ENCODE measurements at regions not wholly inside any gene's neighbourhood (a gene's known extent, or its start where the extent isn't known, plus 50 kb on each side); places are given as distances from the start of the nearest gene placed in this dataset.

DNA sequence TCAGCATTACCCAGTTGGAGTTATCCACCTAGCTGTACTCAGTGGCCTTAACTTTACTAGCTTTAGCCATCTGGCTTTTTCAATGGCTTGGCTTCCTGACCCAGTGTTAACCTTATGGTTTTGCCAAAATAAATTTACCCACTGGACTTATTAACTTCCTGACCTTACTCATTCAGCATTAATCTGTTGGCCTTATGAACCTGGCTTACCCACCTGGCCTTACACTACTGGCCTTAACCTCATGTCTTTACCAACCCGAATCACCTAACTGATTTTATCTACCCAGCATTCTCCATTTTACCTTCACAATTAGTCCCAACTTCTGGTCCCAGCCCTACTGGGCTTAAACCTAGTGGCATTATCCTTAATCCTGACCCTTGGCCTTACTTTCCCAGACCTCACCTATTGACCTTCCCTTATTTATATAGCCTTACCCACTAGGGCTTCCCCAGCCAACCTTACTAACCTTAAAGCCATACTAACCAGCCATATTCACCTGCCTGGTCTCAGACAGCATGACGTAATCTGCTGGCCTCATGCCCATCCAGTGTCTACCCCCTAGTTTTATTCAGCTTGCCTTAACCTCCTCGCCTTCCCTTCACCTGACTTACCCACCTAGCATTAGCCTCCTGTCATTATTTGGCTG, 100.0 kb downstream of the IL12A start:
- no peaks in the 10 kb centered on the region for H3K9me3 ChIP-seq (ENCODE audit: control insufficient read depth, low read depth, low read length)
- H3K4me2 ChIP-seq (ENCODE audit: insufficient read depth, insufficient read length, low read length) = no peak overlapping the region
- H3K27ac ChIP-seq (ENCODE audit: insufficient read length, low read depth, low read length) = no peak overlapping the region
- H2BK15ac ChIP-seq (ENCODE audit: low read depth, low read length) = no peak overlapping the region
- TF ChIP-seq, protein P1, sequence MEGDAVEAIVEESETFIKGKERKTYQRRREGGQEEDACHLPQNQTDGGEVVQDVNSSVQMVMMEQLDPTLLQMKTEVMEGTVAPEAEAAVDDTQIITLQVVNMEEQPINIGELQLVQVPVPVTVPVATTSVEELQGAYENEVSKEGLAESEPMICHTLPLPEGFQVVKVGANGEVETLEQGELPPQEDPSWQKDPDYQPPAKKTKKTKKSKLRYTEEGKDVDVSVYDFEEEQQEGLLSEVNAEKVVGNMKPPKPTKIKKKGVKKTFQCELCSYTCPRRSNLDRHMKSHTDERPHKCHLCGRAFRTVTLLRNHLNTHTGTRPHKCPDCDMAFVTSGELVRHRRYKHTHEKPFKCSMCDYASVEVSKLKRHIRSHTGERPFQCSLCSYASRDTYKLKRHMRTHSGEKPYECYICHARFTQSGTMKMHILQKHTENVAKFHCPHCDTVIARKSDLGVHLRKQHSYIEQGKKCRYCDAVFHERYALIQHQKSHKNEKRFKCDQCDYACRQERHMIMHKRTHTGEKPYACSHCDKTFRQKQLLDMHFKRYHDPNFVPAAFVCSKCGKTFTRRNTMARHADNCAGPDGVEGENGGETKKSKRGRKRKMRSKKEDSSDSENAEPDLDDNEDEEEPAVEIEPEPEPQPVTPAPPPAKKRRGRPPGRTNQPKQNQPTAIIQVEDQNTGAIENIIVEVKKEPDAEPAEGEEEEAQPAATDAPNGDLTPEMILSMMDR (conservative IDR thresholded peaks at IDR 0.05) = no peak
- Mint-ChIP-seq H3K4me1 (no peaks in the 10 kb centered on the region), H3K4me3 (no peak overlapping the region), H3K36me3 (ENCODE audit: insufficient read depth in 1 of 3, low read depth in 3 of 3) (no peaks in the 10 kb centered on the region), H3K27ac (no peak overlapping the region), H3K9me3 (no peaks in the 10 kb centered on the region; a peak in 1 of 5 replicates), H3K27me3 (ENCODE audit: low read depth) (no peaks in the 10 kb centered on the region)
- no peak overlapping the region for H3K4ac ChIP-seq (ENCODE audit: low read depth, low read length)
- H4K8ac ChIP-seq (replicated peaks; ENCODE audit: insufficient read length, low read depth, low read length) = no peak overlapping the region
- H3K79me1 ChIP-seq (ENCODE audit: insufficient read depth, low read depth, low read length, poor library complexity, severe bottlenecking) = no peaks in the 10 kb centered on the region
- H3K14ac ChIP-seq (ENCODE audit: insufficient read depth, low read length) = no peak overlapping the region
- H3K56ac ChIP-seq (ENCODE audit: insufficient read length, low read depth, low read length) = no peak overlapping the region
- H4K20me1 ChIP-seq (ENCODE audit: control insufficient read depth, insufficient read depth, insufficient read length) = no peaks in the 10 kb centered on the region
- no peak overlapping the region for H4K91ac ChIP-seq (ENCODE audit: insufficient read length, low read depth, low read length)
- no peaks in the 10 kb centered on the region for H3K23me2 ChIP-seq (ENCODE audit: insufficient read length, low read depth, low read length, poor library complexity, severe bottlenecking)
- no peak overlapping the region for H2BK5ac ChIP-seq (ENCODE audit: insufficient read length, low read length)
- H3K27me3 ChIP-seq (ENCODE audit: insufficient read depth, low read length) = no peaks in the 10 kb centered on the region
- no peaks in the 10 kb centered on the region for H3K4me1 ChIP-seq (ENCODE audit: insufficient read depth, low read length)
- H2BK20ac ChIP-seq (ENCODE audit: low read depth, low read length, poor library complexity, severe bottlenecking) = no peak overlapping the region
- no peak overlapping the region for H3K18ac ChIP-seq (ENCODE audit: insufficient read length, low read depth, low read length)
- H3K9ac ChIP-seq (ENCODE audit: extremely low read depth, insufficient read length, low read length) = no peak overlapping the region
- no CpG with 5 or more reads among the region's 3 CpGs for WGBS (ENCODE audit: extremely low coverage, insufficient read length, low lambda C conversion rate)
- no peak overlapping the region for H3K23ac ChIP-seq (ENCODE audit: insufficient read length, low read depth, low read length)
- DNase-seq = no peak
- no peak overlapping the region for H2AFZ ChIP-seq (ENCODE audit: low read length)
- H2BK120ac ChIP-seq (ENCODE audit: low read depth, low read length, poor library complexity, severe bottlenecking) = no peak overlapping the region
- H4K5ac ChIP-seq (ENCODE audit: insufficient read length, low read depth, low read length) = no peak overlapping the region
- H2BK12ac ChIP-seq (ENCODE audit: insufficient read length, low read depth, low read length) = no peak overlapping the region
- H2AK5ac ChIP-seq (ENCODE audit: insufficient read length, low read length) = no peak overlapping the region
- H3K79me2 ChIP-seq (ENCODE audit: insufficient read depth, low read length) = no peaks in the 10 kb centered on the region
- H3T11ph ChIP-seq (ENCODE audit: low read length) = no peak overlapping the region
